Ovary (tissue), 7 donors: ENCODE measurements at regions not wholly inside any gene's neighbourhood (a gene's known extent, or its start where the extent isn't known, plus 50 kb on each side); places are given as distances from the start of the nearest gene placed in this dataset.

Experiments used
- DNase-seq, 5 donors: peaks; one replicate each; pipeline ENCODE4 v3.0.0-alpha.2; 2019 to 2020
- H3K27ac ChIP-seq, 2 donors: fragments of 200-600 bp; one replicate each; pipeline versions ENCODE4 v1.5.1 to v1.8.0; 2019 to 2022
- H3K27me3 ChIP-seq: fragments of 200-600 bp; one replicate; pipeline ENCODE4 v1.8.0; 2022
- H3K36me3 ChIP-seq: fragments of 200-600 bp; sonication (generic); one replicate; pipeline ENCODE4 v1.5.1; 2019
- H3K4me1 ChIP-seq: one replicate; pipeline ENCODE4 v1.8.1; 2013; ENCODE audit warnings: mild to moderate bottlenecking, moderate library complexity; ENCODE audit not compliant: insufficient read depth
- H3K4me3 ChIP-seq: fragments of 200-600 bp; sonication (generic); one replicate; pipeline ENCODE4 v1.5.1; 2017
- H3K9me3 ChIP-seq, 2 donors: fragments of 200-600 bp in 1 of 2; sonication (generic) in 1 of 2; one replicate each; pipeline versions ENCODE4 v1.5.1 to v1.8.1; 2013 to 2019; ENCODE audit warnings: mild to moderate bottlenecking in 1 of 2, moderate library complexity in 1 of 2
- EP300 ChIP-seq: sonication (generic); formaldehyde crosslinking; IDR thresholded peaks from one replicate; pipeline ENCODE4 v1.6.1; 2017; ENCODE audit warnings: antibody characterized with exemption
- POLR2A ChIP-seq: fragments of 450-650 bp; IDR thresholded peaks from one replicate; pipeline ENCODE4 v1.6.1; 2017; ENCODE audit warnings: antibody characterized with exemption, mild to moderate bottlenecking, moderate library complexity
- WGBS, 3 donors: extraction: QIAGEN DNeasy Blood & Tissue Kit in 1 of 3; methylation state at CpG; one replicate each; pipeline versions ENCODE4 v1.1.5 to v1.1.7; 2013 to 2017; 5-methylcytosine and 5-hydroxymethylcytosine counted together
- intact Hi-C, 4 donors: fragments of 100-400 bp; cut with DNase I; formaldehyde crosslinking; loops; one replicate each; pipeline versions ENCODE4 v1.11.0 to v1.15.1; 2022 to 2023
- TF ChIP-seq, protein P1 (sequence below), 3 donors: fragments of 450-650 bp in 2 of 3; fragments of 200-600 bp in 1 of 3; IDR thresholded peaks; one replicate each; pipeline versions ENCODE4 v1.5.1 to v1.8.0; 2016 to 2022; ENCODE audit warnings: antibody characterized with exemption in 3 of 3, mild to moderate bottlenecking in 1 of 3
- donor health status: DM: no; HTN: no; CAD: no; lungs with moderate emphysema.
- donor health status: DM: no; HTN: no; CAD: no.
- donor health status: Bipolar disorder and iron deficiency.
- donor health status: DM: no; HTN: no; CAD: no.
- donor health status: DM: yes; HTN: yes; CAD: no.

- H3K4me1 ChIP-seq, result peaks cover 4% of the 10 kb centered on the region
- no peaks in the 10 kb centered on the region for H3K27me3 ChIP-seq
- no peaks in the 10 kb centered on the region for H3K9me3 ChIP-seq
- DNase-seq, result no peak
- H3K27ac ChIP-seq, result no peak overlapping the region
- no peak for TF ChIP-seq EP300
- no peak for TF ChIP-seq POLR2A
- TF ChIP-seq, protein P1, sequence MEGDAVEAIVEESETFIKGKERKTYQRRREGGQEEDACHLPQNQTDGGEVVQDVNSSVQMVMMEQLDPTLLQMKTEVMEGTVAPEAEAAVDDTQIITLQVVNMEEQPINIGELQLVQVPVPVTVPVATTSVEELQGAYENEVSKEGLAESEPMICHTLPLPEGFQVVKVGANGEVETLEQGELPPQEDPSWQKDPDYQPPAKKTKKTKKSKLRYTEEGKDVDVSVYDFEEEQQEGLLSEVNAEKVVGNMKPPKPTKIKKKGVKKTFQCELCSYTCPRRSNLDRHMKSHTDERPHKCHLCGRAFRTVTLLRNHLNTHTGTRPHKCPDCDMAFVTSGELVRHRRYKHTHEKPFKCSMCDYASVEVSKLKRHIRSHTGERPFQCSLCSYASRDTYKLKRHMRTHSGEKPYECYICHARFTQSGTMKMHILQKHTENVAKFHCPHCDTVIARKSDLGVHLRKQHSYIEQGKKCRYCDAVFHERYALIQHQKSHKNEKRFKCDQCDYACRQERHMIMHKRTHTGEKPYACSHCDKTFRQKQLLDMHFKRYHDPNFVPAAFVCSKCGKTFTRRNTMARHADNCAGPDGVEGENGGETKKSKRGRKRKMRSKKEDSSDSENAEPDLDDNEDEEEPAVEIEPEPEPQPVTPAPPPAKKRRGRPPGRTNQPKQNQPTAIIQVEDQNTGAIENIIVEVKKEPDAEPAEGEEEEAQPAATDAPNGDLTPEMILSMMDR (IDR thresholded peaks at IDR 0.05), result no peak
- intact Hi-C loops, result no loop called here
- 68 to 76% (median 69%) methylated on average over 11 of the region's 11 CpGs for WGBS, 3 donors
- H3K4me3 ChIP-seq, result no peak overlapping the region
- H3K36me3 ChIP-seq, result no peaks in the 10 kb centered on the region
Measured at GRCh38 chr20:57965441-57965840, 255.6 kb upstream of the PMEPA1 start.

- 59 to 77% (median 77%) methylated on average over 15 of the region's 15 CpGs for WGBS, 3 donors
- intact Hi-C loops, result no loop called here
Measured at GRCh38 chr20:57964011-57964862, 254.4 kb upstream of the PMEPA1 start.

GRCh38 chr20:57960803-57961575, 251.2 kb upstream of the PMEPA1 start:
- TF ChIP-seq EP300 (no peak), POLR2A (no peak)
- TF ChIP-seq, protein P1 (IDR thresholded peaks at IDR 0.05), result no peak
- DNase-seq, result no peak
- Histone ChIP-seq H3K4me3 (no peak overlapping the region), H3K4me1 (peaks cover 4% of the 10 kb centered on the region), H3K36me3 (no peaks in the 10 kb centered on the region), H3K27me3 (no peaks in the 10 kb centered on the region), H3K9me3 (no peaks in the 10 kb centered on the region), H3K27ac (no peak overlapping the region)
- intact Hi-C loops, result no loop called here
- 65 to 76% (median 71%) methylated on average over 19 of the region's 19 CpGs for WGBS, 3 donors

More at GRCh38 chr20:57964011-57964862, 254.4 kb upstream of the PMEPA1 start:
- no peaks in the 10 kb centered on the region for H3K36me3 ChIP-seq
- TF ChIP-seq EP300, result no peak
- H3K4me3 ChIP-seq, result no peak overlapping the region
- no peaks in the 10 kb centered on the region for H3K27me3 ChIP-seq
- H3K4me1 ChIP-seq, result peaks cover 4% of the 10 kb centered on the region
- H3K9me3 ChIP-seq, result no peaks in the 10 kb centered on the region
- H3K27ac ChIP-seq, result no peak overlapping the region
- no peak for DNase-seq

- Histone ChIP-seq H3K36me3 (no peaks in the 10 kb centered on the region), H3K27me3 (no peaks in the 10 kb centered on the region), H3K4me1 (peaks cover 4% of the 10 kb centered on the region), H3K4me3 (no peak overlapping the region), H3K27ac (no peak overlapping the region), H3K9me3 (no peaks in the 10 kb centered on the region)
- no peak for TF ChIP-seq EP300
- no peak for TF ChIP-seq POLR2A
- TF ChIP-seq, protein P1 (IDR thresholded peaks at IDR 0.05), result no peak
- DNase-seq, result no peak
- WGBS, 3 donors, result 77 to 93% (median 82%) methylated on average over 4 of the region's 4 CpGs
- intact Hi-C loops, result no loop called here
Measured at GRCh38 chr20:57959589-57959988, 249.8 kb upstream of the PMEPA1 start.

GRCh38 chr20:57959018-57959417, 249.2 kb upstream of the PMEPA1 start:
- H3K36me3 ChIP-seq, result no peaks in the 10 kb centered on the region
- H3K27me3 ChIP-seq, result no peaks in the 10 kb centered on the region
- intact Hi-C loops, result no loop called here
- H3K4me3 ChIP-seq, result no peak overlapping the region
- no peak for DNase-seq
- no peaks in the 10 kb centered on the region for H3K9me3 ChIP-seq
- no peak for TF ChIP-seq POLR2A
- no peak for TF ChIP-seq EP300
- TF ChIP-seq, protein P1 (IDR thresholded peaks at IDR 0.05), result no peak
- peaks cover 2% of the 10 kb centered on the region for H3K4me1 ChIP-seq
- no peak overlapping the region for H3K27ac ChIP-seq
- WGBS, 3 donors, result 72 to 87% (median 79%) methylated on average over 12 of the region's 12 CpGs
